Epithelial cell of prostate (primary cell): ENCODE measurements at regions not wholly inside any gene's neighbourhood (a gene's known extent, or its start where the extent isn't known, plus 50 kb on each side); places are given as distances from the start of the nearest gene placed in this dataset.
"Not testable (repeated sequence)": the region's sequence is repeated elsewhere in the genome, so short reads cannot be mapped to it uniquely, and the experiment has no call there.

Experiments
- DNase-seq: peaks from one replicate; pipeline ENCODE4 v3.0.0-alpha.2; 2011; ENCODE audit warnings: low read depth, low spot score
- H3K27ac ChIP-seq: fragments of 450-650 bp; 2 replicates; pipeline ENCODE4 v1.5.1; 2017; ENCODE audit warnings: mild to moderate bottlenecking

DNA sequence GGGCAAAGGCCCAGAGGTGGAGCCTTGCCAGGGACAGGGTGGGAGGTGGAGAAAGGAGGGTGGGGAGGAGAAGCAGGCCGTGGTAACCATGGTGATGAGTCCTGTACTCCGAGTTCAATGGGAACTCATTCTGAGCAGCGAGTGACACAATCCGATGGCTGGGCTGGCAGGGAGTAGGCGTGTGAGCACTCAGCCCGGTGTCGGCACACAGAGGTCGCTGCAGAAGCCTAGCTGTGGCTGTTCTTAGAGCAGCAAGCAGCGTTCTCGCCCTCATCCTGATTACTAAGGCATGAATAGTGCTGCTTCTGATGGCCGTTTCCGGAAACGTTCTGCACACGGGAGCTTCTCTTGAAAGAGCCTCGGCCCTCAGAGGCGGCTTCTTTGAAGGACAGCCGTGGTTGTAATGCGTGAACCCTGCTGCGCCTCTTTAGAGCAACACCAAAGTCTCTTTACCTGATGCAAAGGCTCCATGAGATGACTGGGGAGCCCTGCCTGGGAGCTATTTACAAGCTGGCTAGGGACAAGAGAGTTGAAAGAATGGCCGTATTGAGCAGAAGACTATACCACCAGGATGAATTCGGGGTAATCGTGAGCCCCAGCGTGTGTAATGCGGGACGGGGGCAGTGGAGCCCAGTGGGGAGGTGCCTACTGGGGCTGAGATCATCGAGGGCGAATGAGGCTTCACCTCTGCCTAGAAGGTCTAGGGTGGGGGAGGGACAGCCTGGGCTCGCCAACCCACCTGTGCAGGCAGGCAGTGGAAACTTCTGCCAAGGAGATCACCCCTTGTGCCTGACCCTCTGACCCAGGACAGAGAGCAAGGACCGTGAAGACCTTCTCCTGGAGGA, 72.8 kb upstream of the PAX7 start:
- DNase-seq, result no peak
- H3K27ac ChIP-seq, result no peak overlapping the region

DNA sequence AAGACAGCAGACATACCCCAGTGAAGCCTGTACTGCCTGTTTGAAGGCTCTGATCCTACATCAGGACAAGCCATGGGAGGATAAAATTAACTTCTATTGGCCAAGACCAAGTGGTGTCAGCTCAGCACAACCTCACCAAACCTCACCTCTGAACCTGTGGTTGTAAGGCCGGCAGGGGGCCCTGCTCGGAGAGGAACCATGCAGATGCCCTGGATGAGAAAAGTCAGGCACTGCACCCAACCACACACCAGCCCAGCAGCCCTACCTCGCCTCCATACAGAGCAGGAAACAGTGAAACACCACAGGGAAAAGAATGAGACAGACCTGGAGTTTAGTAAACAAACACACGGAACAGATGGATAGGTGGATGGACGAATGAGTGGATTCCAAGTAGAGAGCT, 70.0 kb upstream of the PAX7 start:
- no peak overlapping the region for H3K27ac ChIP-seq
- DNase-seq, result no peak

DNA sequence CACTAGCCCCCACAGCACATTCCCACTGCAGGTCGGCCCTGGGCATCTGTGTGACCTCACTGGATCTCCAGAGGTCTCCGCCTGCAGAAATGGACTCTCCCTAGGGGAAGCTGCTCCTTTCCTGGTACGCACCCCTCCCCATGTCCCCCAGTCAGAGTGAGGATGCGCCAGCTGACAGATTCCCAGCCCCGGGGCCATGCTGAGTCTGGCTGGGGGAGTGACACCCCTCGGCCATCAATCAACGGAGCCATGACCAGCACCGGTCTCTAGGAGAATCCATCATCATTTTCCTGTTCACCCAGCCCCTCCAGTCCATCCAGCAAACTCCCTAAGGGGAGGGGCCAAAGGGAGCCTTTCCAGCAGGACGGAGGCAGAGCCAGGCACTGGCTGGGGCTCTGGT, 68.7 kb upstream of the PAX7 start:
- no peak overlapping the region for H3K27ac ChIP-seq
- DNase-seq, result no peak

DNA sequence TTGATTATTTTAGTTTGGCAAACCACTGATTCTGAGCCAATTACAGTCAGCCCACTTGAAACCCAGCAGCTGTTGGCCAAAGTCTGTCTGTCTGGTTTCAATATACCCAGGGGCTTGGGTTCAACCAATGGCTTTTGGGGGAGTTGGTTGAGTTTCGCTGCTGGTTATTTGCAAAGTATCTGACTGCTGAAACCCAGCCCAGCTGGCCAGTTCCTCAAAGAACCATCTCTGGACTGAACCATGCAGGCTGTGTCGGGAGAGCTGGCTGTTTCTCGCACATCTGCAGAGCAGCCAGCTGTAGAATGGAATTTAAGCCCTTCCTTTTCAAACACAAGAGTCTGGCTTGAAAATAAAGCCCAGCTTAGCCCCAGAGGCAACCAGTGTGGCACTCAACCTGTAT, 66.0 kb upstream of the PAX7 start:
- no peak for DNase-seq
- H3K27ac ChIP-seq, result no peak overlapping the region

DNA sequence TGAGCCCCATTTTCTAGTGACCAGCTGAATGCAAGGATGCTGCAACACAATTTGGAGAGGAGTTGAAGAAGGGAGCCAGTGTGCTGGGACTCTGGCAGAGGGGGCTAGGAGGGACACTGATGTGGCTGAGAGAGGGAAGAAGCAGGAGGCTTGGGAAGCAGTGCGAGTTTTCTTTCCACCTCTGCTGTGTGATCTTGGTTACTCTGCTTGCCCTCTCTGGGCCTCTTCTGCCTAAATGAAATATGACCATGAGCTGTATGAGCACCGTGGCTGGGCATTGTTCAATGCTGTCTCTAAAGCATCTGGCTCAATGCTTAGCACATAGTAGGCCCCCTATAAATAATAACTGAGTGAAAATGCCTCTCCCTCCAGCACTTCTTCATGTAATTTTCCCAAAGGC, 65.3 kb upstream of the PAX7 start:
- no peak overlapping the region for H3K27ac ChIP-seq
- DNase-seq, result no peak

DNA sequence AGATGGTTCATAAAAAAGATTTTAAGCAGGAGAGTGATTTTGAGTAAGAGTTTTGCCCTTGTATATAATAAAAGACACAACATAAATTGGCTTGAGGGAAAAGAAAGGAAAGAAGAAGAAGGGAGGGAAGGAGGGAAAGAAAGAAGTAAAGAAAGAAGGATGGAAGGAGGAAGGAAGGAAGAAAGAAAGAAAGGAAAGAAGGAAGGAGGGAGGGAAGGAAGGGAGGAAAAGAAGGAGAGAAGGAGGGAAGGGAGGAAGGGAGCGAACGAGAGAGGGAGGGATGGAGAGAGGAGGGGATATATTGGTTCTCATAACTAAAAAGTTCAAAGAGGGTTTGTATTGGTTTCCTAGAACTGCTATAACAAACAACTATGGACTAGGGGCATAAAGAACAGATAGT, 62.2 kb upstream of the PAX7 start:
- DNase-seq, result no peak
- H3K27ac ChIP-seq, result no peak overlapping the region

DNA sequence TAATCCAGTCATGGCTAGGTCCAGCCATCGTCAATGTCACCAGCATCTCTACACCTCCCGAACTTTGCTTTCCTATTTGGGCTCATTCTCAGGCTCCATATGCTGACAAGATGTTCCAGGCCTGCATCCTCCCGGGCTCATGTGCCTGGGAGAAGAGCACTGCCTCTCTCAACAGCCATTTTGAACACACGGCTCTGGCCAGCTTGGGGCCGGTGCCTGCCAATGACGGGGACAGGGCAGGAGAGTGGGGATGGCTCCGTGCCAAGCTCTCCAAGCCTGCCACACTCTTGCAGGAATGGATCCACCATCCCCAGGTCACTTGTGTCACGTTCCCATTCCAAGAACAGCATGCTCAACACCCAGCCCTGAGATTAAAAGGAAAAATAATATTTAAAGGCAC, 61.4 kb upstream of the PAX7 start:
- H3K27ac ChIP-seq, result no peak overlapping the region
- DNase-seq, result no peak

DNA sequence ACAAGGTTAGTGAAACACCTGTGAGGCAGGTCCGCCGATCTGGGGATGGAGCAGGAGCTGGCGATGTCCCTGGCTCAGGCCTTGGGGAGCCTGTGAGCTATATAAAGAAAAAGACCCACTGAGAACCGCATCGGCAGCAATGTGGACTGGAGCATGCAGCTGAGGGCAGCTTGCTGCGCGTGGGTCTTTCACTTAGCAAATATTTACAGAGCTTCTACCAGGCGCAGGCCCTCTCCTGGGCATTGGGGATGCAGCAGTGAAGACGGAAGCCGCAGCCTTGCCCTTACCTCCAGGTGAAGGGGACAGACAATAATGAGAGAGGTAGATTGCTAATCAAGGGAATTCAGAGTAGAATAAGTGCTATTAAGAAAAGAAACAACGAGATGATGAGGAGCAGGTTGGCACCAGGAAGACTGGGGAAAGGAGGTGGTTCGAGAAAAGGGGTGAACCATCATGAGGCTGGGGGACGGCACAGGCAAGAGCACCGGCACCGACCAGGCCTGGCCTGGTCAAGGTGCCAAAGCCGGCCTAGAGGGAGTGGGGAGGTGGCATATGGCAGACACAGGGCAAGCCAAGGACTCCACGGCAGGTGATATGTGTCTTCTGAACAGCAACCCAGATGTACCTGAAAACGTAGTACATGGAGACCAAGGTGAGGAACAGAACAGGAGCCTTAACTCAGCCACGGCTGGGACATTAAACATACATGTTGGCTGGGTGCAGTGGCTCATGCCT, 60.7 kb upstream of the PAX7 start:
- H3K27ac ChIP-seq, result no peak overlapping the region
- no peak for DNase-seq

DNA sequence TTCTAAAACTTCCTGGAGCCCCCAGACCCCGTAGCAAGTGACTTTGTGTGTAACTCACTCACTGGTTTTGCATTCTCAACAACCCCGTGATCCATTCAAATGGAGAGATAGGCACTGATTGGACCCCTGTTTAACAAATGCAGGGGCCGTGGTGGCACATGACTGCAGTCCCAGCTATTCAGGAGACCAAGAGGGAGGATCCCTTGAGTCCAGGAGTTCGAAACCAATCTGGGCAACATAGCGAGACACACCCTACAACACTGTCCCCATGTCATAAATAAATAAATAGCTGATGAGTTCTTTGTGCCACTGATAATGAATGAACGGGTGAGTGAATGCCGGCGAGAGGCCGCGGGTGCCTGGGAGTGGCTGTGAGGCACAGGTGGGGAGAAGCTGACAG, 59.4 kb upstream of the PAX7 start:
- no peak overlapping the region for H3K27ac ChIP-seq
- no peak for DNase-seq

DNA sequence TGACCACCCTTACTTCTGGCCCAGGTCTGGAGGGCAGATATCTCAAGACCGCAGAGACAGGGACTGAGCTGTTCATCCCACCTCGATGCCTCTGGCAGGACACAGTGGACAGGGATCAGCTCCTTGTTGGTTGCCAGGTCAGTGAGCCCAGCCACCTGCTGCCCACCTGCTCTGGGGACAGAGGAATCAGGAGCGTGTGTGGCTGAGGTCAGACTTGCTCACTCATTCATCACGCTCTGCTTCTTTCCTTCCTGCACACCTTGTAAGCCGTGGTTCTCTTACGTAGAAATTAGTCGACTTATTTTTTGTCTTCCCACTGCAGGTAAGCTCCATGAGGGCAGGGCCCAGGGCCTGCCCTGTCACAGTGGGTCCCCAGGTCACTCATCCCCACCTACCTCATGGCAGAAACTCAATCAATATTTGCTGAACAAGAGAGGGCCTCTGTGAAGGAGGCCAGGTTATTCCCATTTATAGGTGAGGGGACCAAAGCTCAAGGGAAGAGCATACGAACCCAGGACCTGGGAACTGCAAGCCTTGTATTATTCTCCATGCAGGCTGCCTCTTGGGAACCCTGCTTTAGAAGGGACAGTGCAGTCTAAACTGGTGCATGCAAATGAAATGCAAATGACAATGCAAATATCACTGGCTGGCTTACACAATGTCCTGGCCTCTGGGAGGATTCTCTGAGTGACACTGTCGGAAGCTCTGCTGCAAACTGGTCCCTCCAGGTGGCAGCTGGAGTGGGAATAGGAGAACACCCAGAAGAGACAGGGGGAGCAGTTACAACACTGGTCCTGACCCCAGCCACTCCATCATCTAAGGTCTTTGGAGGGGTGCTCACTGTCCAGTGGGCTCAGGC, 58.4 kb upstream of the PAX7 start:
- no peak for DNase-seq
- no peak overlapping the region for H3K27ac ChIP-seq

DNA sequence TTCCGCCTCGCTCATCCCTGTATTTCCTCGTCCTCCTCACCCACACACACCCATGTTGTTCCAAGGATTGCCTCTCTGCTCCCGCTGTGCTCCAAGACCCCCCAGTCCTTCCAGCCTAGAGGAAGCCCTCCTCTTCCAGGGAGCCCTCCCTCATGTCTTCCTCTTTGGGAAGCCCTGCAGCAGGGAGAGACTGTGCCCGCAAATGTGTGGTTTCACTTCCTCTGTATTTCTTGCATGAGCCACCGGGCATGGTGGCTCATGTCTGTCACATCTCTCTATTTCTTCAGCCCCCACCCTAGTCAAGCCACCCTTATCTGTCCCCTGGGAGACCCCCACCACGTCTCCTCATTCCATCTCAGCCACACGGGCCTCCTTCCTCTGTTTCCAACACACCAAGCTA, 57.5 kb upstream of the PAX7 start:
- H3K27ac ChIP-seq, result no peak overlapping the region
- no peak for DNase-seq

DNA sequence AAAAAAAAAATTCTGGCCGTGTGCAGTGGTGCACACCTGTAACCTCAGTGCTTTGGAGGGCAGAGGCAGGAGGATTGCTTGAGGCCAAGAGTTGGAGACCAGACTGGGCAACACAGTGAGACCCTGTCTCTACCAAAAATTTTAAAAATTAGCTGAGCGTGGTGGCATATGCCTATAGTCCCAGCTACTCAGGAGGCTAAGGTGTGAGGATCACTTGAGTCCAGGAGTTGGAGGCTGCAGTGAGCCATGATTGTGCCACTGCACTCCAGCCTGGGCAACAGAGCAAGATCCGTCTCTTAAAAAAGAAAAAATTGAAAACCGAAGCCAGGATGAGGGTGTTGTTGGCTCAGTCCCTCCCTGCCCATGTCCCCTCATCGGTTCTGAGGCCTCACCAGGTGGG, 55.9 kb upstream of the PAX7 start:
- no peak for DNase-seq
- no peak overlapping the region for H3K27ac ChIP-seq

DNA sequence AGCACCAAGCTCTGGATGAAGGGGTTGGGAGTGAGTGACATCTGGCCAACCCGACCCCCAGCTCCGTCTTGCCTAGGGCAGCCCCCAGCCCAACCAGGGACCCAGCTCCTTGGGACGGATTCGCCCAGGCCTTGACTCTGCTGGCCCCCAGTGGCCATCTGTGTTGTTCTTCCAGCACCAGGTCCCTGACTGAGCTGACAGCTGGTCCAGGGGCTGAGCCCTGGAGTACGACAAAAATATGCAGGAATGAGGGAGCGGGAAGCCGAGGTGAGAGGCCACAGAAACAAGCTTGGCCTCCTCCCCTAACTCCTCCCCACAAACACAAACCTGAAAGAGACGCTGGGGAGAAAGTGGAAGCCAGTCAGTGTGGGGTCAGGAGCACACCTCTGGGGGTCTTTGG, 55.0 kb upstream of the PAX7 start:
- no peak overlapping the region for H3K27ac ChIP-seq
- DNase-seq, result no peak

DNA sequence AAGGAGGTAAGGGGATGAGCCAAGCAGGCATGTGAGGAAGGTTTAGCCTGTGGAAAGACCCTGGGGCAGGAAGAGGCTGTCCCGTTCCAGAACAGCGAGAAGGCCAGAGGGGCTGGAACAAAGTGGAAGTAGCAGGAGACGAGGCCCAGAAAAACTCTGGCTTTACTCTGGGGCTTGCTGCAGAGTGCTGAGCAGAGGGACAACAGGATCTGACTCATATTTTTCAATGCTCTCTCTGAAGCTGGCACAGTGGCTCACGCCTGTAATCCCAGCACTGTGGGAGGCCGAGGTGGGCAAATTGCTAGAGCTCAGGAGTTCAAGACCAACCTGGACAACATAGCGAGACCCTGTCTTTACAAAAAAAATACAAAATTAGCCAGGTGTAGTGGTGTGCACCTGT, 52.4 kb upstream of the PAX7 start:
- no peak for DNase-seq
- no peak overlapping the region for H3K27ac ChIP-seq

DNA sequence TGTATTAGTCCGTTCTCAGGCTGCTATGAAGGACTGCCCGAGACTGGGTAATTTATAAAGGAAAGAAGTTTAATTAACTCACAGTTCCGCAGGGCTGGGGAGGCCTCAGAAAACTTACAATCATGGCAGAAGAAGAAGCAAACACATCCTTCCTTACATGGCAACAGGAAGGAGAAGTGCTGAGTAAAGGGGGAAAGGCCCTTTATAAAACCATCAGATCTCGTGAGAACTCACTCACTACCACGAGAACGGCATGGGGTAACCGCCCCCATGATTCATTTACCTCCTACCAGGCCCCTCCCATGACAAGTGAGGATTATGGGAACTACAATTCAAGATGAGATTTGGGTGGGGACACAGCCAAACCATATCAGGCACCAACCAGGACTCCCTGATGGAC, 51.4 kb upstream of the PAX7 start:
- not testable (repeated sequence) for DNase-seq, H3K27ac ChIP-seq

DNA sequence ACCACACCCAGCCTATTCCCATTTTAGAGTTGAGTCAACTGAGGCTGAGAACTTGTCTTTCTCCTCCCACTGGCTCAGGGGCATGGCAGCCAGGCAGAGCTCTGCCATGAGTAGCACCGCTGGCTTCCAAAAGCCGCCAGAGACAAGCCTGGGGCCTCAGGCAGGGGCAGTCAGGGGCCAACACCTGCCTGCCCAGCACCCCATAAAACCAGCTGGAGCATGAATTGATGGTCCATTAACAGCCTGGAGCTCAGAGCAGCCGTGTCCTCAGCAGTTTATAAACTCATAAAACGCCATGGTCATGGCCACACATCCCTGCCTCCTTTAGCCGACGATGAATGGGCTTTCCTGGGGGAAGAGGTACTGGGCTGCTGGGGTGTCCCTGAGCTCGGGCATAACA, 50.6 kb upstream of the PAX7 start:
- no peak for DNase-seq
- no peak overlapping the region for H3K27ac ChIP-seq

DNA sequence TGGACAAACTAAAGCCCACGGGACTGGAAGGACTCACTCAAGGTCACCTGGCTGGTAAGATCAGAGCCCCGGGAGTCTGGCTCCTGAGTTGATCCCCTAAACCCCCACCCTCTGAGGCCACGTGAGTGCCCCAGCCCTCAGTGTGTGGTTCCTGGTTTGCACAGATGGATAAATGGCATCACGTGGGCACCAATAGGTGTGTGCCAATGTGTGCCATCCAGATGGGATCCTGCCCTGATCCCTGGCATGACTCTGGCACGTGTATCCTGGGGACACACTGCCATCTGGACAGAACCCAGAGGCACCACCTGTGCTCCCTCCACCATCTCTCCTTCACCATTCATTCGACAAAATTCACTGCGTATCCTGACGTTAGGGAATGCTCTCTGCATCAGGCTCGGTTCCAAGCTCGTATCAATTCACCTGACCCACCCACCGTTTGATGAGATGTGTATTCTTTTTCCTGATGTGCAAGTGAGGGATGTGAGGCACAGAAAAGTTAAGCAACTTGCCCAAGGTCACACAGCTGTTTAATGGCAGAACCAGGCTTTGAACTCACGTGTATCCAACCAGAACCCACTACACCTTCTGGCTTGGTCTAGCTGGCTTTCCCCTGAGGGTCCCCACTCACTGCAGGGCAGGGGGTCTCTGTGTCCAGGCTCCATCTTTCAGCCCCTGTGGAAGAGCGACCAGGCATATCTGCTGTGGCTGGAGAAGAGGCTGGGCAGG, 49.8 kb upstream of the PAX7 start:
- no peak overlapping the region for H3K27ac ChIP-seq
- no peak for DNase-seq
